ENCODE measurements at regions not wholly inside any gene's neighbourhood (a gene's known extent, or its start where the extent isn't known, plus 50 kb on each side); places are given as distances from the start of the nearest gene placed in this dataset.

GRCh38 chr10:64753516-64753915 is 1232.3 kb downstream of the REEP3 start:
- Histone ChIP-seq H3K79me2 (ENCODE audit: control insufficient read depth, insufficient read depth, low read length) (no peaks in the 10 kb centered on the region), H3K4me2 (replicated peaks; ENCODE audit: low read depth, low read length, poor library complexity, severe bottlenecking) (no peak overlapping the region), H2AFZ (ENCODE audit: insufficient read depth, low read depth, low read length, poor library complexity, severe bottlenecking) (no peak overlapping the region), H3K9me3 (ENCODE audit: control extremely low read depth in 1 of 3, control insufficient read depth in 2 of 3, insufficient read depth in 1 of 3, low read length in 2 of 3) (no peaks in the 10 kb centered on the region), H3K36me3 (replicated peaks in 1 of 2; ENCODE audit: control extremely low read depth in 1 of 2, control insufficient read depth in 1 of 2, extremely low read depth in 1 of 2, insufficient read depth in 2 of 2, low read length in 1 of 2) (no peaks in the 10 kb centered on the region), H3K4me1 (ENCODE audit: control insufficient read depth in 2 of 2, insufficient read depth in 2 of 2, low read length in 2 of 2) (no peaks in the 10 kb centered on the region), H3K27ac (ENCODE audit: low read length in 2 of 2) (no peak overlapping the region), H4K20me1 (ENCODE audit: control insufficient read depth, insufficient read depth, low read length, poor library complexity, severe bottlenecking) (no peaks in the 10 kb centered on the region), H3K27me3 (replicated peaks in 1 of 4; ENCODE audit: control extremely low read depth in 1 of 4, control insufficient read depth in 3 of 4, insufficient read depth in 4 of 4, low read length in 3 of 4) (no peaks in the 10 kb centered on the region), H3K4me3 (ENCODE audit: control extremely low read depth in 1 of 5, extremely low read depth in 1 of 5, insufficient read depth in 1 of 5, low read depth in 2 of 5, low read length in 4 of 5) (no peak overlapping the region), H3K9ac (ENCODE audit: low read length) (no peak overlapping the region)
- Mint-ChIP-seq H3K9me3 (ENCODE audit: insufficient read depth) (no peaks in the 10 kb centered on the region), H3K4me1 (no peaks in the 10 kb centered on the region), H3K27me3 (no peaks in the 10 kb centered on the region), H3K4me3 (no peak overlapping the region), H3K27ac (no peak overlapping the region)
- WGBS (ENCODE audit: insufficient coverage) = no CpG with 5 or more reads among the region's 2 CpGs
- POLR2A ChIA-PET = no interaction called here
- no peak for TF ChIP-seq CTCF (IDR thresholded peaks at IDR 0.05)
- no peak for TF ChIP-seq EZH2 (IDR thresholded peaks at IDR 0.05; ENCODE audit: borderline replicate concordance, insufficient read depth, low read depth, low read length, poor library complexity, severe bottlenecking)
- intact Hi-C loops (cut with micrococcal nuclease) = no loop called here
- ATAC-seq (ENCODE audit: low read depth) (no peak), DNase-seq (no peak)
- CTCF ChIA-PET = no interaction called here

GRCh38 chr10:64760371-64760770 is 1239.2 kb downstream of the REEP3 start:
- Histone ChIP-seq H3K4me1 (ENCODE audit: control insufficient read depth in 2 of 2, insufficient read depth in 2 of 2, low read length in 2 of 2) (no peaks in the 10 kb centered on the region), H3K9me3 (ENCODE audit: control extremely low read depth in 1 of 3, control insufficient read depth in 2 of 3, insufficient read depth in 1 of 3, low read length in 2 of 3) (no peaks in the 10 kb centered on the region), H2AFZ (ENCODE audit: insufficient read depth, low read depth, low read length, poor library complexity, severe bottlenecking) (no peak overlapping the region), H4K20me1 (ENCODE audit: control insufficient read depth, insufficient read depth, low read length, poor library complexity, severe bottlenecking) (no peaks in the 10 kb centered on the region), H3K9ac (ENCODE audit: low read length) (no peak overlapping the region), H3K4me2 (replicated peaks; ENCODE audit: low read depth, low read length, poor library complexity, severe bottlenecking) (no peak overlapping the region), H3K4me3 (ENCODE audit: control extremely low read depth in 1 of 5, extremely low read depth in 1 of 5, insufficient read depth in 1 of 5, low read depth in 2 of 5, low read length in 4 of 5) (no peak overlapping the region), H3K79me2 (ENCODE audit: control insufficient read depth, insufficient read depth, low read length) (no peaks in the 10 kb centered on the region), H3K27me3 (replicated peaks in 1 of 4; ENCODE audit: control extremely low read depth in 1 of 4, control insufficient read depth in 3 of 4, insufficient read depth in 4 of 4, low read length in 3 of 4) (no peaks in the 10 kb centered on the region), H3K36me3 (replicated peaks in 1 of 2; ENCODE audit: control extremely low read depth in 1 of 2, control insufficient read depth in 1 of 2, extremely low read depth in 1 of 2, insufficient read depth in 2 of 2, low read length in 1 of 2) (no peaks in the 10 kb centered on the region), H3K27ac (ENCODE audit: low read length in 2 of 2) (no peak overlapping the region)
- intact Hi-C loops (cut with micrococcal nuclease) = no loop called here
- ATAC-seq (ENCODE audit: low read depth) = no peak
- H3K9me3 Mint-ChIP-seq (ENCODE audit: insufficient read depth) = no peaks in the 10 kb centered on the region
- H3K4me3 Mint-ChIP-seq = no peak overlapping the region
- WGBS (ENCODE audit: insufficient coverage) = 100% methylated on average over 1 of the region's 4 CpGs
- no peaks in the 10 kb centered on the region for H3K27me3 Mint-ChIP-seq
- no peak overlapping the region for H3K27ac Mint-ChIP-seq
- no peaks in the 10 kb centered on the region for H3K4me1 Mint-ChIP-seq
- no peak for DNase-seq
- no peak for TF ChIP-seq EZH2 (IDR thresholded peaks at IDR 0.05; ENCODE audit: borderline replicate concordance, insufficient read depth, low read depth, low read length, poor library complexity, severe bottlenecking)
- TF ChIP-seq CTCF (IDR thresholded peaks at IDR 0.05) = no peak
- CTCF ChIA-PET = no interaction called here
- POLR2A ChIA-PET = no interaction called here

Measured in B cell (primary cell).